ENCODE measurements at regions not wholly inside any gene's neighbourhood (a gene's known extent, or its start where the extent isn't known, plus 50 kb on each side); places are given as distances from the start of the nearest gene placed in this dataset.
"Not testable (repeated sequence)": the region's sequence is repeated elsewhere in the genome, so short reads cannot be mapped to it uniquely, and the experiment has no call there.

GRCh38 chr11:128018692-128019091, 568.7 kb downstream of the ETS1 start:
- no peak for DNase-seq

DNA sequence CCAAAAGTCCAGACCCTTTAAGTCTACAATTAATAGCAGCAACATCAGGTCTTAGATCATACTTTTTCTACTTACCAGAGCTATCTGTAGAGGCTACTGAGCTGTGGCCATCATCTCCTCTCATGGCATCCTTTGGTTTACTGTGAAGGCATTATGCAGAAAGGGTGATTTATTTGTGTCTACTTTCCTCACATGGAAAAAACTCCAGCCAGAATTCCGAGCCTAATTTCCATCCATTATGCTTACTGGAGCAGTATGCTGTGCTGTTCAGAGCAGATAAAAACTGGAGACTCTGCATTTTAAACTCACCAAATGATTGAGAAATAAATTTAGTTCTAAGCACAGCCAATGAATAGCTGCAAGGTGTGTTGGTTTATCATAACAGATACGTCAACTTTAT, 581.8 kb downstream of the ETS1 start:
- DNase-seq = no peak

- DNase-seq = no peak
Measured at GRCh38 chr11:127998421-127998820, 588.9 kb downstream of the ETS1 start.

DNA sequence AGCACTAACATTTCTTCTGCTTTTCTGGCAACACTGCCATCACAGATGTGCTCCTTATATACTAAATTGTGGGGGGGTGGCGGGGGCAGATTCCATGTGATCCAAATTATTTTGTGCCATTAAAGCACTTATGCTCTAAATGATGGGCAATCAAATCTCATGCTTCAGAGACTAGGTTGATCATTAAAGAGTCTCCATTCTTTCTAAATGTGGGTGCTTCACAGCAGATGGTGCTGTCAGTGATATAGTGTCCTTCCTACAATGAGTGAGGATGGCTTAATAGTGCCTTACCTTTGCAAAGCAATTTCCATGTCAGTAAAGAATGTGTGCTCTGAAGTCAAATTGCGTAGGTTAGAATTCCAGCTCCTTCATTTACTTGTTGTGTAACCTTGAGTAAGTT, 589.8 kb downstream of the ETS1 start:
- peak in 1 of 2 experiments; percentile 53 for DNase-seq

DNA sequence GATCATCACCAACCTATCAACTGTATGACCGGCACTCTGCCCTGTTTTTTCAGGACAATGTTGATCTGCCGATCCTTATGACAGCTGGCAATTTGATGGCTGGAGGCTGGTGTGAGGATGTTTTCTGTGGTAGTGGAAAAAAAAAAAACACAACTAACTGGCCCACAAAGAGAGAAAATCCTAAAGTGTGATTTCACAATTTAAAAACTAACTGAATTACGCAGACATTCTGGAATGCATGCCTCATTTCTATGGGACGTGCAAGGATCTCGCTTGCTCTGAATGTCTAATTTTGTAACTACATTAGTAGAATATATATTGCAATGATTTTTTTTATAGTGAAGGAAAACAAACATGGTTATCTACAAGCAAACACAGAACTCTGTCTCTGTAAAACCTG, 590.5 kb downstream of the ETS1 start:
- DNase-seq = no peak

DNA sequence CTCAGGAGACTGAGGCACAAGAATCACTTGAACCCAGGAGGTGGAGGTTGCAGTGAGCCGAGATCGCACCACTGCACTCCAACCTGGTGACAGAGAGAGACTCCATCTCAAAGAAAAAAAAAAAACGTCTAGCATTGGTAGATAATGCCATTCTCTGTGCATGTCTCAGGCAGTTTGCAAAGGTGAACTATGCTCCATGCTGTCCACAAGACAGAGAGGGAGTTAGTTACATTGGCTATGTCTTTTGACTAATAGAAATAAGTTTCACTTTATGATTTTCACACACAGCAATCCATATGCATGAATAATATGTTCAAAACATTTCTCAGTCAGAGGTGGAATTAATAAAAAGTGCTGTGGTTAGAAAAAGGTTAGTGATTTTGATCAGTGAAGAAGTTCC, 591.4 kb downstream of the ETS1 start:
- DNase-seq = no peak

- no peak for DNase-seq
Measured at GRCh38 chr11:127994736-127995135, 592.6 kb downstream of the ETS1 start.

GRCh38 chr11:127993788-127994187, 593.6 kb downstream of the ETS1 start:
- no peak for DNase-seq

- no peak for DNase-seq
Measured at GRCh38 chr11:127993281-127993680, 594.1 kb downstream of the ETS1 start.

GRCh38 chr11:127986073-127986472, 601.3 kb downstream of the ETS1 start:
- no peak for DNase-seq

DNA sequence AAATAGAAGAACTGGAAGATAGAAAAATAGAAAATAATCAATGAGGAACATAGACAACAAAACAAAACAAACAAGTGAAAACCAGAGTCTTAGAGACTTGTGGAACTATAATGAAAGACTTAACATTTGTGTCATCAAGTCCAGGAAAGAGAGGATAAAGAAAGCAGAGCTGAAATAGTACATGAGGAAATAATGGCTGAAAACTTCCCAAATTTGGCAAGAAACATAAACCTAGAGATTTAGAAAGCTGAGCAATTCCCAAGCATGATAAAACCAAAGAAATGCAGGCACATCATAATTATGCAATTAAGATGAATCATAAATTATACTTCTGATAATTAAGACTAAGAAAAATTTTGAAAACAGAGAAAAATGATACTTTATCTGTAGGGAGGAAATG, 614.5 kb downstream of the ETS1 start:
- DNase-seq = no peak

DNA sequence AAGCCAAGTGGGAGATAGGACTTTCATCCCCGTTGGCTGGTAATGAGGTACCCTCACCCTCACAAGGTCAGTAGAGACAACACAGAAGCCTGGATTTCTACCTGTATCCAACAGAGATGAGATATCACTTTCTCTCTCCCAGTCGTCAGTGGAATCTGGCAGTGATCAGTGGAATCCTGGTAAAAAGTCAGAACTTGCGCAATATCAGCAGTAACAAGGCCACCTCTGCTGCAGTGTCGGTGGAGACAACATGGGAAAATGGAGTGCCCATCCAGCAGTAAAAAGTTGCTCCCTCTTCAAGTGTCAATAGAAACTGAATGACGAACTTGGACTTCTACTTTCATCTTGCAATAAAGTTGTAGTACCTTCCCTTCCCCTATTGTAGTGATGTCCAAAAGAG, 615.9 kb downstream of the ETS1 start:
- DNase-seq = no peak

DNA sequence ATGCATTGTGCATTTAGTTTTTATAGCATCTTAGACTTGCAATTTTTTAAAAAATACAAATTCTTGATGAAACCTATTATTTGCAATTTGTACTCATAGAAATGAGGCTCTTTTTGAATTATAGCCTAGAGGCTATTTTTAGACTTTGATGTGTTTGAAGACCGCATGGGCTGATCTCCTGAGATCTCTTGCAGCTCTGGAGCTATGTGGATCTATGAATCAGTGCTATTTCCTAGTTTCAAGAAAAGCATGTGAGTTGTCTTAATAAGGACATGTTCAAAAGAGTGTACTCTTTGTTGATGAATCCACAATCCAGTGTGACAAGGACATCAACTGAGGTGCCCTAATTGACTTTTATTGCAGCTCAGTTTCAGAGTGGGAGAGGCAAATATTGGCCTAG, 620.5 kb downstream of the ETS1 start:
- no peak for DNase-seq

GRCh38 chr11:127965939-127966668, 621.3 kb downstream of the ETS1 start:
- no peak for DNase-seq

DNA sequence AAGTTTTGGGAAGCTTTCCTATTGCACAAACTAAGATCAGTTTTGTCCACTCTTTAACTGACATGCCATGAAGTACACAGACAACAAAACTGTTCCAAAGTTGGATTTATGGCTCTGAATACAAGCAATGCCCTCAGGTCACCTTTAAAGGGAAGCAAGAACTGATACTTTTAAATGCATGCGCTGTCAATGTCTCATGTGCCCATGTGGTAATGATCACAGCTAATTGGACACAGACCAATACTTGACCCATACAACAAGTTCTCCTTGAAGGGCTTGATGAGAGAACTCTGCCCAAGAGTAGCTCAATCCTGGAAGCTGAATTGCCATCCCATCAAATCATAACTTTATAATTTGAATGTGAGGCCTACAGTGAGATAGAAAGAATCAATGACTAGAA, 624.9 kb downstream of the ETS1 start:
- no peak for DNase-seq

GRCh38 chr11:127950162-127950561, 637.2 kb downstream of the ETS1 start:
- no peak for DNase-seq

DNA sequence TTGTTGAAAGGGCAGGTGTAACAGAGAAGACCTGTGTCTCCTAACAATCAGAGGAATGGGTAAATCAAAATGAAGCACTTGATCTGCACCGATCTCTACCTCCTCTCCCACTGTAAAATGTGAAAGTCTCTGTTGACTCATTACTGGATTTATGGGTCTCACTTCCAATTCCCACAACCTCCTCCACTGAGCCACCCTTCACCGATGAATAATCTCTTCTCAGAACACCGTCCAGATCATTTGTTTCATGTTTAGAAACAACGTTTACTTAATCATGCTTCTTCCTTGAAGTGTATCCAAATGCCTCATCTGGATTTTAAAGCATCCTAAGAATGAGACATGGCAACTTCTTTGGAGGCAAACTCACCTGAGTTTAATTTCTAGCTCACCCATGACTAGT, 643.6 kb downstream of the ETS1 start:
- no peak for DNase-seq

DNA sequence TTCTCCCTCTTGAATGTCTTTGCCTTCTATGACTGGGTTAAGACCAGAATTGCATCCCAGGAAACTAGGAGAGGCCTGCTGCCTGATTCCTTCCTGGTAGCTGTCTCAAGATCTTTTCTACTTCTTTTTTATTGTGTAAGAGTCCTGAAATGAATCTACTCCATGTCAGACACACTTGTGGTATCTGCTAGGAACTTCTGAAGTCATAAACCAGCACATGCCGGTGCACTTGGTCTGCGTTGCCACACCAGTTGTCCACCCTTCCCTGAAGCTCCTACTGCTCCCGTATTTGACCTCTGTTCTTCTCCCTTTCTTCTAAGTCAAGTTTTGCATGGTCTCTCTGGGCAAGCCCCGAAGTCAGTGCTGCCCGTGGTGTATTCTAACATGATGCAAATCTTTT, 644.2 kb downstream of the ETS1 start:
- DNase-seq = no peak

- DNase-seq = not testable (repeated sequence)
Measured at GRCh38 chr11:127941554-127941953, 645.8 kb downstream of the ETS1 start.

- no peak for DNase-seq
Measured at GRCh38 chr11:127939000-127939399, 648.4 kb downstream of the ETS1 start.

DNA sequence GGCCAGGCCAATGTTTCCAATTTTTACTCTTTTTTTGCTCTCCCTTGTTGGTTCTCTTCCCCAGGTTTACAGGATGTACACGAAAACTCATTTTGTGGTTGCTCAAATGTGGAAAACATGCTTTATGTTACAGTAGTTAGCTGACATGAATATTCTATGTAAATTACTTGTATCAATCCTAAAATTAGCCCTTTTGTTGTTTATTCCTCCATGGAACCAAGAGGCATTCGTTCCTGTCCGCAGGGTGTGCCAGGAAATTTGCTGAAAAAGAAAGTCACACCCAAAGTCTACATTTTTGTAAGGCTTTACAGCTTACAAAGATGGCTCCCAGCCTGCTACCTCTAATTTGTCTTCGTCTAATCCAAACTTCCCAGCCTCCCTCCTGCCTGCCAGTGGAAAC, 652.3 kb downstream of the ETS1 start:
- no peak for DNase-seq

DNA sequence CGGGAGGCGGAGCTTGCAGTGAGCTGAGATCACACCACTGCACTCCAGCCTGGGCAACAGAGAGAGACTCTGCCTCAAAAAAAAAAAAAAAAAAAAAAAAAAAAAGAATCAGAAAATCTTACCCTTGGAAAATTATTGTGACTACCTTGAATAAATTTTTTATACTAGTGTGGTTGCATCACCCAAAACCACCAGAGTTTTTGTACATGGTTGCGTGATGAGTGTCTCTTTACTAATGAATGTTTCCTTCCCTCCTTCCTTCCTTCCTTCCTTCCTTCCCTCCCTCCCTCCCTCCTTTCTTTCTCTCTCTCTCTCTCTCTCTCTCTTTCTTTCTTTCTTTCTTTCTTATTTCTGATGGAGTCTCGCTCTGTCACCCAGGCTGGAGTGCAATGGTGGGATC, 653.4 kb downstream of the ETS1 start:
- DNase-seq = not testable (repeated sequence)

DNA sequence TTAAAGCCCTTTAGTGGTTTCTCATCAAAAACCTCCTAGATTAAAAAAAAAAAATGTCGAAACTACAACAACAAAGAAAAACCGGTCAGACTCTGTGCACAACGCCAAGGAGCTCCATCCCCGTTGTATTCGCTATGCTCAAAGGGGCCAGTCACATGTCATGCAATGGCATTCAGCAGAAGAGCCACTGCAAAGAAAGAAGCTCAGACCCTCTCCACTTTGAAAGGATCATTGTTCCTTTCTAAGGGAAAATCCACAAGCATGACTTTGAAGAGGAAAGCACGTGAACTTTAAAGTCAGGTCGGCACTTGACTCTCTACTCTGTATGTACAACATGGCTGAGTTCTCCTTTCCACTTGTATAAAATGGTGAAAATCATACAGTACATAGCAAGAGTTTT, 655.6 kb downstream of the ETS1 start:
- DNase-seq = no peak

DNA sequence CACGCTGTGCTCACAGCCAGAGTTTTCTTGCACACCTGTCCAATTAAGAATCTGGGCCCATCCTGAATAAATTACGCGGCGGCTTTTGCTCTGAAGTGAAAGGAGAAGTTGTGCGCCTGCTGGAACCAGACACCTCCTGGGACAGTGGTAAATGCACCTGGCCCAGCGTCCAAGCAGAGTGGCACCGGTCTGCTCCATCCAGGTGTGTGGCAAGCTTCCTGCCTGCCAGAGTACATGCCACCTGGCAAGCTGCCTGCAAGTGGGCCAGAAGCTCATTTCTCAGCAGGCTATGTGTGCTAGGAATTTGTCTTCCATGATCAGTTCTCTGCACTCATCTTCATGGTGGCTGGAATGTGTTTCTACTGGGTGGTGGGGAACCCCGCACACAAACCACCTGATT, 660.6 kb downstream of the ETS1 start:
- no peak for DNase-seq

GRCh38 chr11:127925475-127925874, 661.9 kb downstream of the ETS1 start:
- no peak for DNase-seq

All from NCI-H187 (cell line).